ENCODE measurements at regions not wholly inside any gene's neighbourhood (a gene's known extent, or its start where the extent isn't known, plus 50 kb on each side); places are given as distances from the start of the nearest gene placed in this dataset.

DNA sequence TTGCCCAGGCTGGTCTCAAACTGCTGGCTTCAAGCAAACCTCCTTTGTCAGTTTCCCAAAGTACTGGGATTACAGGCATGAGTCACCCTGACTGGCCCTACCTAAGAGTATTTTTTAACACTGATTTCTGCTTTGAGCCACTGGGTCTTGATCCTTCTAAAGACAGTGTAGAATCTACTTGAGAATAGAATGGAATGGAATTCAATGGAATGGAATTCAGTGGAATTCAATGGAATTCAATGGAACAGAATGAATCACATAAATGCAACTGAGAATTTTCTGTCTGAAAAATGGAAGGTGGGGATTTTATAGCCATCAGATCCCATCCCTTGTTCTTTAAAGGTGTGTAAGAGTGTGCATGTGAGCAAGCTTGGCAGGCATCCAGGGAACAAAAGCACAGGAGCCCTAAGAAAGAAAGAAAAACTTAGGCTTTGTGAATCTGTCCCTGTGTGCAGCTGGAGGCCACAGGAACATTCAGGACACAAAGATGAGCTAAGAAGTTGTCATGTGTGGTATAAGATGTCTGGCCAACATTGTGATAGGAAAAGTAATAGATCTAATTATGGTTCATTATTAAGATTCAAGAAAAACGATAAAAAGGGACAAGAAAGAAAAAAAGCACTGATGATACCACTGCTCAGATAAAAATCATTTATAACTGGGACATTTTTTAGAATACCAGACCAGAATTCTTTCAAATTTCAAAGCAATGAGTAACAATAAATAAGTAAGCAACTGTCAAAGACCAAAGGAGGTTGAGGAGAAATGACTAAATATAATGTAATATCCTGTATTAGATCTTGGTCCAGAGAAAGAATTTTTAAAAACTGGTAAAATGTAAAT lies 681.0 kb upstream of the GJE1 start:
- DNase-seq (ENCODE audit: low spot score): no peak

- no peak for DNase-seq (ENCODE audit: low spot score)
Measured at GRCh38 chr6:141451181-141451510, 681.6 kb upstream of the GJE1 start.

DNA sequence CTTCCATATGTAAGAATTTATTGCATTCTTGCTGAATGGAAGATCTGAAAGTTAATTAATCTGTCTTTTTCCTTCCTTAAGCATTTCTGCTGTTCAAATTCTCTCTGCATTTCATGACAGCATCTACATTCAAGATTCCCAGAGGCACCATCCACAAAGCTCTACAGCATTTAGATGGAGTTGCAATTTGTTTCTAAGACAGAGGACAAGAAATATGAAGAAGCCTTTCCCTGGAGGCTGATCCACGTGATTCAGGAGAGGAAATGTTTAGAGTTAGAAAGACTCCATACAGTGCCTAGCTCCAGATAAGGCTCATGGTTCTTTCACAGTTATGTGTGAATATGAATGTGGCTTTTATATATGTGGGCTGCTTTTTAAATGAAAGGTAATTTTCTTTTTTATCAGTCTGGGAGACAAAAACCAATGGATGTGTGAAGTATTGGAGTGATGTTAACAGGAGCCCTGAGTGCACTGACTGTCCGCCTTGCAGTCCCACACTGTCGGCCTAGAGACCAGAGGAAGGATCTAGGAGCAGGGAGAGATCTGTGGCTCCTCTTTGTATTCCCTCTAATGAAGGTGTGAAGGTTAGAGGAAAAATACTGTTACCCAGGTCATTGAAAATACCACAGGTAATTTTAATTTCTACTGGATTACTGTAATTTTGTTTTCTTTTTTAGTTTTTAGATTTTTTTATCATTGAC lies 686.6 kb upstream of the GJE1 start:
- DNase-seq (ENCODE audit: low spot score): no peak

- no peak for DNase-seq (ENCODE audit: low spot score)
Measured at GRCh38 chr6:141443668-141444289, 688.9 kb upstream of the GJE1 start.

- DNase-seq (ENCODE audit: low spot score): no peak
Measured at GRCh38 chr6:141443032-141443431, 689.7 kb upstream of the GJE1 start.

GRCh38 chr6:141439513-141439912 lies 693.2 kb upstream of the GJE1 start:
- no peak for DNase-seq (ENCODE audit: low spot score)

- no peak for DNase-seq (ENCODE audit: low spot score)
Measured at GRCh38 chr6:141437685-141438084, 695.0 kb upstream of the GJE1 start.

GRCh38 chr6:141437011-141437410 lies 695.7 kb upstream of the GJE1 start:
- DNase-seq (ENCODE audit: low spot score): no peak

DNA sequence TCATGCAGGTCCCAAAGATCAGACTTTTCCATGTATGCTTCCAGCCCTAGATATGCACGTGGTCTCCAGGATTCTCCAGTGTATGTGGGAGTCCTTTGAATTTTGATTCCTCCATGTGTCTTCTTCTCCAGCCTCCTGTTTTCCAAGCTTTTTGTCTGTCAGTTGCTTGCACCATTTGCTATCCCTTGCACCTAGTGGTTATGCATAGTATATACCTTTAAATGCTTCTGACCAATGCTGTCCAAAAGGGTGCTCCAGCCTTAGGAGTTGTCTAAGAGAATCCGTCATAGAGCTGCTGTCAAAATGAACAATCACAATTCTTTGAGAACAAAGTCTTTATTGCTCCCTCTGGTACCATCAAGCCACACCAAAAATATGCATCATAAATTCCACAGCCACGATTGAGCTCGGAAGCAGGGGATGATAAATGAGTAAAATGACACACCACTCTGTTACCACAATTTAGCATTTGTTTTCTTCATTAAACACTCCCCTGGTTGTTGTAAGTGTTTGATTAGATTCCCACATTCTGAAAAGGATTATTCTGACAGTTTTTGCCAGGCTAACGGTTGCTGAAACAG lies 706.2 kb upstream of the GJE1 start:
- DNase-seq (ENCODE audit: low spot score): no peak

- no peak for DNase-seq (ENCODE audit: low spot score)
Measured at GRCh38 chr6:141421378-141421777, 711.3 kb upstream of the GJE1 start.

- no peak for DNase-seq (ENCODE audit: low spot score)
Measured at GRCh38 chr6:141418076-141418475, 714.6 kb upstream of the GJE1 start.

DNA sequence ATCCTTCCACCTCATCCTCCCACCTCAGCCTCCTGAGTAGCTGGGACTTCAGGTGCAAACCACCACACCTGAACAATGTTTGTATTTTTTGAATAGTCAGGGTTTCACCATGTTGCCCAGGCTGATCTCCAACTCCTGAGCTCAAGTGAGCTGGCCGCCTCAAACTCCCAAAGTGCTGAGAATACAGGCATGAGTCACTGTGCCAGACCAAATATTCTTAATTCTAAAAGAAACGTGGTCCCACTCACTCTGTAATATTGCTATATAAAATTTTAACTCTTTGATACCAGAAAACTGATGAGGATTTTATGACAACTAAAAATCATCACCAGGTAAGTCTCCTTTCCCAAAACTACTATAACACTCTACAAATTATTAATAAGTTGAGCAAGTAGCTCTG lies 716.8 kb upstream of the GJE1 start:
- DNase-seq (ENCODE audit: low spot score): no peak

DNA sequence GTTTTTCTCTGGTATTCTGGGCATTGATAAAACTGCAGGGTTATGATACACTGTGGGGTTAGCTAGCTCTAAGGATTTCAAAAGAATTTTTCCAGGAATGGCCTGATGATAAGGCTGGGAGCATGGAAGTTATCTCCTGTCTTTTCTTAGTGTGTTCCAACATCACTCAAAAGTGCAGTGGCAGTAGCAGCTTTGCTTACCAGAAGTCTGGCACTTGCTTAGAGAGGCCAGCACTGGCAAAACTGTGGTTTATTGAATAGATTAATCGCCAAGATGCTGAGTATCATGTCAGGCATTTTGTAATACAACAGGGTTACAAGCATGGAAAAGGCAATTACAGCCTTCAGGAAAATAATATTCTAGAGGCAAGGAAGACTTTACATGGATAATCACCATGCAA lies 719.5 kb upstream of the GJE1 start:
- no peak for DNase-seq (ENCODE audit: low spot score)

DNA sequence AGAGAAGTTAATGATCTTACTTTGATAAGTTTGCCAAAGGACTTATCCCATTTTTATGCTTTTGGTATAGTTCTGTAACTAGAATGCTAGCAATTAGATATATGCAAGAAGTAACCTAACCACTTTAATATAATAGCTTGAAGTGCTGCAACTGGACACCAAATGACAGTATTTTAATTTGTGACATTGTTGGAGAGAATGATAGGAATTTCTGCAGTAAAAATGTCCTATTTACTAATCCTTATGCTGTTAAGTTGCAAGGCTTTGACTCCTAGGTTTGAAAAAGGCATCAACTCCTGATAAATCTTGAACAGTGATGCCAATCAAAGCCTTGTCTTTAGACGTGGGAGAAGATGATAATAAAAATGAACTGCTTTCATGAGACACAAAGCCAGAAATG lies 726.0 kb upstream of the GJE1 start:
- no peak for DNase-seq (ENCODE audit: low spot score)

GRCh38 chr6:141403827-141404226 lies 728.9 kb upstream of the GJE1 start:
- DNase-seq (ENCODE audit: low spot score): no peak

- no peak for DNase-seq (ENCODE audit: low spot score)
Measured at GRCh38 chr6:141403103-141403502, 729.6 kb upstream of the GJE1 start.

DNA sequence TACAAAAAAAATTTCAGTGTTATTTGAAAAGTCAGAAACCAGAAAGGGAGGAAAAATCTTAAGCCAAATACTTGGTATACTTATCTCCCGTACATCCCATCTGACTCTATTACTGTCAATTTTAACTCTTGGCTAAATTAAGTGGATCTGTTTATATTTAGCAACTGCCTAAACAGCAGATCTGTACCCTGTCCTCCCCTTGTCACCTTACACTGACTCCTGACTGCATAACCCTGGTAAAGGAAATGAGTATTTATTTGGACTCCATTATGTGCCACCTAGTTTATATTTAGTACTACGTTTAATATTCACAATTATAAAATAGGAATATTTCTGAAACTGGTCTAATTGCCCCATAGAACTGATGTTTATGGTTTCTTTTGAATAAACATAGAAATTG lies 730.2 kb upstream of the GJE1 start:
- DNase-seq (ENCODE audit: low spot score): no peak

- DNase-seq (ENCODE audit: low spot score): no peak
Measured at GRCh38 chr6:141401851-141402250, 730.9 kb upstream of the GJE1 start.

GRCh38 chr6:141401168-141401567 lies 731.6 kb upstream of the GJE1 start:
- DNase-seq (ENCODE audit: low spot score): no peak

GRCh38 chr6:141398949-141399348 lies 733.8 kb upstream of the GJE1 start:
- no peak for DNase-seq (ENCODE audit: low spot score)

DNA sequence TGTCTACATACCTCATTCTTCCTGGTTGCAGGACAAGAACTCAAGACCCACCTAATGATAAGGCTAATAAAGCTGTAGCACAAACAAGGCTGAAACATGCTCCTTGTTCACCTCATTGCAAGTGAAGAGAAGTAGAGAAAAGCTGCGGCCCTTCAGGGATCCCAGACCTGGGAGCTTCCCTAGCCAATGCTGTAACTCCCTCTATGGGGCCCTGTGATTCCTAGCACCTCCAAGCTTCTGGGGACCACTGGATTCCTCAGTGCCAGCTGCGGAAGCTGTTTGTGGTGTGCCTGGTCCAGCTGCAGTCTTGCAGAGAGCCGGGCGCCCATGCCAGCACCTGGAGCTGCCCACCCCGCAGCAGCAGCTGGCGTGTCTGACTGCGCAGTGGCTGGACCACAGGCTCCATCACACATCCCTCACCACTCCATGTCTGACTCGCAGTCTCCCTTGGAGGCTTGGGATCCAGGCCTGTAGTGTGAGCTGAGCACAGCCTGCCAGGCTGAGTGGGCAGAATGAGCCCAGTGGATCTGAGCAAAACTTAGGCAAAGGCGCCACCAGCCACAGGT lies 737.2 kb upstream of the GJE1 start:
- no peak for DNase-seq (ENCODE audit: low spot score)

GRCh38 chr6:141394565-141395051 lies 738.1 kb upstream of the GJE1 start:
- DNase-seq (ENCODE audit: low spot score): no peak

All from D341Med (cell line).